Thyroid gland (tissue), 4 donors: ENCODE measurements at regions not wholly inside any gene's neighbourhood (a gene's known extent, or its start where the extent isn't known, plus 50 kb on each side); places are given as distances from the start of the nearest gene placed in this dataset.

Experiments
- CTCF ChIP-seq, 6 experiments: fragments of 200-600 bp in 3 of 6; fragments of 450-650 bp in 3 of 6; sonication (generic) in 3 of 6; IDR thresholded peaks; one replicate each; pipeline ENCODE4 v1.5.1; 2016 to 2019; ENCODE audit warnings: antibody characterized with exemption in 6 of 6, mild to moderate bottlenecking in 2 of 6, inconsistent platforms in 1 of 6, moderate library complexity in 1 of 6
- POLR2A ChIP-seq, 2 donors: fragments of 450-650 bp; IDR thresholded peaks; one replicate each; pipeline ENCODE4 v1.6.1; 2017; ENCODE audit warnings: antibody characterized with exemption in 2 of 2, mild to moderate bottlenecking in 2 of 2, moderate library complexity in 1 of 2

DNA sequence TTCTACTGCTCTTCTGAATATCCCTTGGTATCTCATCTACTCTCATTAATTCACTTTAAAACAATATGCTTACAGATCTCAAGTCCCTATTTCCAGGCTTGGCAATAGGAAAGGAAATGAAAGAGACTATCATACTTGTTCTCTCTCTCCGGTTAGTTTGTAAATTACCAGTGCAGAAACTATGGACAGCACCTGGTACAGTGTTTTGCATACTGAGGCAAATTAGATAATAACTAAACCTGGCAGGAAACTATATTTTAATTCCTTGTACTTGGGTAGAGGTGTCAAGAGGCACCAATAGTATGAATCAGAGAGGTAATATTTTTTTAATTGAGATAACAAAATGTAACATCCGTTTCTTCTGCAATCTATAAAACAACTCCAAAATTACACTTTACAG is 97.7 kb upstream of the TMEM196 start:
- TF ChIP-seq POLR2A (IDR thresholded peaks at IDR 0.05) (no peak), CTCF (IDR thresholded peaks at IDR 0.05) (no peak)
